Hepatocyte (in vitro differentiated cells): ENCODE measurements at regions not wholly inside any gene's neighbourhood (a gene's known extent, or its start where the extent isn't known, plus 50 kb on each side); places are given as distances from the start of the nearest gene placed in this dataset.

Source experiments
- CTCF ChIP-seq: fragments of 200-600 bp; sonication (generic); IDR thresholded peaks from 2 replicates; pipeline ENCODE4 v1.5.1; 2016; ENCODE audit warnings: antibody characterized with exemption, mild to moderate bottlenecking; ENCODE audit not compliant: poor library complexity
- EZH2 ChIP-seq: fragments of 200-600 bp; sonication (generic); IDR thresholded peaks from 2 replicates; pipeline ENCODE4 v1.6.1; 2016; ENCODE audit warnings: antibody characterized with exemption, mild to moderate bottlenecking, borderline replicate concordance
- EZH2phosphoT487 ChIP-seq: fragments of 200-600 bp; sonication (generic); IDR thresholded peaks from one replicate; pipeline ENCODE4 v1.6.1; 2018; ENCODE audit warnings: antibody characterized with exemption, mild to moderate bottlenecking, low read depth, moderate library complexity; ENCODE audit not compliant: unreplicated experiment, severe bottlenecking

- TF ChIP-seq CTCF, result no peak
- no peak for TF ChIP-seq EZH2
- no peak for TF ChIP-seq EZH2phosphoT487
Observed at GRCh38 chr2:223389624-223390023, 212.5 kb downstream of the SCG2 start.
